ENCODE measurements at regions not wholly inside any gene's neighbourhood (a gene's known extent, or its start where the extent isn't known, plus 50 kb on each side); places are given as distances from the start of the nearest gene placed in this dataset.

DNA sequence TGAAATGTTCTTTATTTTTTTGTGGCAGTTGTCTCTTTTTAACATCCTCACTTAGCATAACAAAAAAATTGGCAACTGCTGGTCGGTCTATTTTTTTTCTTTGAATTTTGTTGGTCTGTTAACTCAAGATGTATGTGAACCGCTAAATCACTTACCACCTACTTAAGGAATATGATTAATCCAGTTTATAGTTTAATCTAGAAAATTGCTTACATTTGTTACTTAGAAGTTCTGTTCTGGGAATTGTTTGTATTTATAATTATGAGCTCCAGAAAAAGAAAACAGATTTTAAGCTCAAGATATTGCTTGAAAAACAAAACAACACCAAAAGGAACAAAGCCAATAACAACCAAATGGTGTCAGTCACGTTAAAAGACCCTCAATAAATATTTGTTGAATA is 66.1 kb upstream of the KLHL13 start:
- Mint-ChIP-seq H3K36me3 (ENCODE audit: low read depth) (no peaks in the 10 kb centered on the region), H3K27ac (no peak overlapping the region), H3K9me3 (peaks cover 35% of the 10 kb centered on the region), H3K4me3 (no peak overlapping the region), H3K4me1 (peaks cover 3% of the 10 kb centered on the region), H3K27me3 (ENCODE audit: insufficient read depth) (no peaks in the 10 kb centered on the region)
- WGBS, 2 experiments (ENCODE audit: insufficient coverage in 1 of 2, insufficient read length in 1 of 2): no CpG with 5 or more reads among the region's 3 CpGs
- no peak for DNase-seq
- Histone ChIP-seq H3K27me3 (ENCODE audit: control insufficient read depth, insufficient read depth, low read length, poor library complexity, severe bottlenecking) (no peaks in the 10 kb centered on the region), H3K9ac (ENCODE audit: extremely low read depth, low read length, poor library complexity, severe bottlenecking) (no peak overlapping the region), H3K4me3 (ENCODE audit: low read length) (no peak overlapping the region), H3K36me3 (ENCODE audit: control insufficient read depth, insufficient read depth, low read length) (no peaks in the 10 kb centered on the region), H3K4me1 (ENCODE audit: control insufficient read depth, insufficient read depth, low read length) (no peaks in the 10 kb centered on the region), H3K27ac (ENCODE audit: low read depth, low read length) (no peak overlapping the region), H3K9me3 (ENCODE audit: control insufficient read depth, low read length) (no peaks in the 10 kb centered on the region)
- no peak for TF ChIP-seq CTCF (conservative IDR thresholded peaks at IDR 0.05)

- no peaks in the 10 kb centered on the region for H3K4me1 ChIP-seq (ENCODE audit: control insufficient read depth, insufficient read depth, low read length)
- Mint-ChIP-seq H3K27ac (no peak overlapping the region), H3K9me3 (peaks cover 37% of the 10 kb centered on the region), H3K4me1 (peaks cover 3% of the 10 kb centered on the region), H3K27me3 (ENCODE audit: insufficient read depth) (no peaks in the 10 kb centered on the region), H3K4me3 (no peak overlapping the region), H3K36me3 (ENCODE audit: low read depth) (no peaks in the 10 kb centered on the region)
- H3K4me3 ChIP-seq (ENCODE audit: low read length): no peak overlapping the region
- H3K9ac ChIP-seq (ENCODE audit: extremely low read depth, low read length, poor library complexity, severe bottlenecking): no peak overlapping the region
- H3K36me3 ChIP-seq (ENCODE audit: control insufficient read depth, insufficient read depth, low read length): no peaks in the 10 kb centered on the region
- H3K27ac ChIP-seq (ENCODE audit: low read depth, low read length): no peak overlapping the region
- no peaks in the 10 kb centered on the region for H3K9me3 ChIP-seq (ENCODE audit: control insufficient read depth, low read length)
- DNase-seq: no peak
- no CpG with 5 or more reads among the region's 1 CpG for WGBS, 2 experiments (ENCODE audit: insufficient coverage in 1 of 2, insufficient read length in 1 of 2)
- no peaks in the 10 kb centered on the region for H3K27me3 ChIP-seq (ENCODE audit: control insufficient read depth, insufficient read depth, low read length, poor library complexity, severe bottlenecking)
- TF ChIP-seq CTCF (conservative IDR thresholded peaks at IDR 0.05): peak; percentile 70
Observed at GRCh38 chrX:118183606-118184005, 67.0 kb upstream of the KLHL13 start.

DNA sequence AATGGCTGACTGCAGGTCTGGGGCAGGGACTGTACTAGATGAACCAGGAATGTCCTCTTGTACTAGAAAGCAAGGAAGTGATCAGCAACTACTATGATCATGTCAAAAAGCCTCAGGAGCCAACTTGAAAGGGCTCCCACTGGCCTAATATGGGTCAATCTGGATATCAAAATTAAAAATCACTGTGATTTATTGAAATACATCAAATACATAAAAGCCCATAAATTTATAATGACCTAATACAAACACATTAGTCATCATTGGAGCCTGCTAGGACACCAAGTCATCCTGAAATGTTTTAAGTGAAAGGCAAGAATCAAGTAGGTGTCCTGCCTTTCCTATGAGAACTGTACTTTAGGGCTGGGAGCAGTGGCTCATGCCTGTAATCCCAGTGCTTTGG is 70.5 kb upstream of the KLHL13 start:
- no peak overlapping the region for H3K27ac Mint-ChIP-seq
- H3K27me3 Mint-ChIP-seq (ENCODE audit: insufficient read depth): no peaks in the 10 kb centered on the region
- TF ChIP-seq CTCF (conservative IDR thresholded peaks at IDR 0.05): no peak

More for the DNA sequence above, 70.5 kb upstream of the KLHL13 start:
- no peaks in the 10 kb centered on the region for H3K4me1 Mint-ChIP-seq
- Histone ChIP-seq H3K9ac (ENCODE audit: extremely low read depth, low read length, poor library complexity, severe bottlenecking) (no peak overlapping the region), H3K36me3 (ENCODE audit: control insufficient read depth, insufficient read depth, low read length) (no peaks in the 10 kb centered on the region), H3K27ac (ENCODE audit: low read depth, low read length) (no peak overlapping the region), H3K4me1 (ENCODE audit: control insufficient read depth, insufficient read depth, low read length) (no peaks in the 10 kb centered on the region), H3K4me3 (ENCODE audit: low read length) (no peak overlapping the region), H3K27me3 (ENCODE audit: control insufficient read depth, insufficient read depth, low read length, poor library complexity, severe bottlenecking) (no peaks in the 10 kb centered on the region), H3K9me3 (ENCODE audit: control insufficient read depth, low read length) (no peaks in the 10 kb centered on the region)
- no peaks in the 10 kb centered on the region for H3K36me3 Mint-ChIP-seq (ENCODE audit: low read depth)
- no peak for DNase-seq
- H3K9me3 Mint-ChIP-seq: peaks cover 38% of the 10 kb centered on the region
- H3K4me3 Mint-ChIP-seq: no peak overlapping the region

Measured in endodermal cell (in vitro differentiated cells).